Epithelial cell of esophagus (primary cell): ENCODE measurements at regions not wholly inside any gene's neighbourhood (a gene's known extent, or its start where the extent isn't known, plus 50 kb on each side); places are given as distances from the start of the nearest gene placed in this dataset.
"Not testable (repeated sequence)": the region's sequence is repeated elsewhere in the genome, so short reads cannot be mapped to it uniquely, and the experiment has no call there.

Source experiments
- DNase-seq: peaks from one replicate; pipeline ENCODE4 v3.0.0; 2010; ENCODE audit warnings: low read depth
- H3K4me3 ChIP-seq: 2 replicates; pipeline ENCODE4 v1.5.1; 2011; ENCODE audit warnings: mild to moderate bottlenecking, low read length, control low read depth
- TF ChIP-seq, protein P1 (sequence below): IDR thresholded peaks from 2 replicates; pipeline ENCODE4 v1.5.1; 2011; ENCODE audit warnings: low read depth, mild to moderate bottlenecking, low read length, control low read depth, inconsistent platforms; ENCODE audit not compliant: insufficient read depth; ENCODE audit errors: missing control alignments

DNA sequence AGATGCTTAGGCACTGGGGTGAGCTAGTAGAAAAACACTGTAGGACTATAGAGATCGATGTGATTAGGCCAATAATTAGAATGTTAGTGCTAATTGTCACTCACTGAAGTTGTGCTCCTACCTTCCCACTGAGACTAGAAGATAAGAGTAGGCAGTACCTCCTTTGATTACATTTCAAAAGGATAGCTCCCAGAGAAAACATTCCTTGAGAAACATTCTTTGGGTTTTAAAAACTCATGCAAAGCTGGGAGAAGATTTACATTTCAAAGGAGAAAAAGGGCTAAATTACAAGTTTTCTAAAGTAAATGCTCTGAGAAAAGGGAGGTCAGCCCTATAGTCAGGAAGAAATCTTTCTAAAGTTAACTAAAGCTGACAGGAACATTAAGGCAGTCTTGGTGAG, 860.3 kb upstream of the NDST4 start:
- no peak overlapping the region for H3K4me3 ChIP-seq
- no peak for DNase-seq
- TF ChIP-seq, protein P1, sequence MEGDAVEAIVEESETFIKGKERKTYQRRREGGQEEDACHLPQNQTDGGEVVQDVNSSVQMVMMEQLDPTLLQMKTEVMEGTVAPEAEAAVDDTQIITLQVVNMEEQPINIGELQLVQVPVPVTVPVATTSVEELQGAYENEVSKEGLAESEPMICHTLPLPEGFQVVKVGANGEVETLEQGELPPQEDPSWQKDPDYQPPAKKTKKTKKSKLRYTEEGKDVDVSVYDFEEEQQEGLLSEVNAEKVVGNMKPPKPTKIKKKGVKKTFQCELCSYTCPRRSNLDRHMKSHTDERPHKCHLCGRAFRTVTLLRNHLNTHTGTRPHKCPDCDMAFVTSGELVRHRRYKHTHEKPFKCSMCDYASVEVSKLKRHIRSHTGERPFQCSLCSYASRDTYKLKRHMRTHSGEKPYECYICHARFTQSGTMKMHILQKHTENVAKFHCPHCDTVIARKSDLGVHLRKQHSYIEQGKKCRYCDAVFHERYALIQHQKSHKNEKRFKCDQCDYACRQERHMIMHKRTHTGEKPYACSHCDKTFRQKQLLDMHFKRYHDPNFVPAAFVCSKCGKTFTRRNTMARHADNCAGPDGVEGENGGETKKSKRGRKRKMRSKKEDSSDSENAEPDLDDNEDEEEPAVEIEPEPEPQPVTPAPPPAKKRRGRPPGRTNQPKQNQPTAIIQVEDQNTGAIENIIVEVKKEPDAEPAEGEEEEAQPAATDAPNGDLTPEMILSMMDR, result no peak

DNA sequence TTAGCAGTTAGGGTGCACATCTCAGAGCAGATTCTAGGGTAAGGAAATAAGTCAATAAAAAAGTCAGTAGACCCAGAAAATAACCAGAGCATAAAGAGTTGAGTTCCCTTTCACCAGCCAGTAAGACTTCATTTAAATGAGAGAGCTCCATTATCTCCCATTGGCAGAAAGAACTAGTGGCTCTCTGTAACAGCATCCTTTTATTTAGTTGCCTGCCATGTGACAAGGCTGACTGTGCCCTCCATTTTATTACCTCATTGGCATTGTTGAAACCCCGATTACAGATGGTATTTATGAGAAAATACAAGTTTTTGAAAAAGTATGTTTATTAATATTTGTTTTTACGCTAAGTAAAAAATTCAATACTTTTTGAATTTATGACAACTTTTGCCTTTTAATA, 859.5 kb upstream of the NDST4 start:
- H3K4me3 ChIP-seq, result no peak overlapping the region
- DNase-seq, result no peak
- TF ChIP-seq, protein P1, result no peak

DNA sequence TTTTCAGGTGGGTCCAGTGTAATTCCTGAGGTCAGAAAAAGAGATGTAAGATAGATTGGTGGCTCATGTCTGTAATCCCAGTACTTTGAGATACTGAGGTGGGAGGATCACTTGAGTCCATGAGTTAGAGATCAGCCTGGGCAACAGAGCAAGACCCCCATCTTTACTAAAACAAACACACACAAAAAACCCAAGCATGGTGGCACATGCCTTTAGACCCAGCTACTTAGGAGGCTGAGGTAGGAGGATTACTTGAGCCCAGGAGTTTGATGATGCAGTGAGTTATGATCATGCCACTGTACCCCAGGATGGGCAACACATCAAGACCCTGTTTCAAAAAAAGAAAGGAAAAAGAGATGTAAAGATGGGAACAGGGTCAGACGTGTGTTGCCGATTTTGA, 857.4 kb upstream of the NDST4 start:
- no peak overlapping the region for H3K4me3 ChIP-seq
- TF ChIP-seq, protein P1, result no peak
- no peak for DNase-seq

DNA sequence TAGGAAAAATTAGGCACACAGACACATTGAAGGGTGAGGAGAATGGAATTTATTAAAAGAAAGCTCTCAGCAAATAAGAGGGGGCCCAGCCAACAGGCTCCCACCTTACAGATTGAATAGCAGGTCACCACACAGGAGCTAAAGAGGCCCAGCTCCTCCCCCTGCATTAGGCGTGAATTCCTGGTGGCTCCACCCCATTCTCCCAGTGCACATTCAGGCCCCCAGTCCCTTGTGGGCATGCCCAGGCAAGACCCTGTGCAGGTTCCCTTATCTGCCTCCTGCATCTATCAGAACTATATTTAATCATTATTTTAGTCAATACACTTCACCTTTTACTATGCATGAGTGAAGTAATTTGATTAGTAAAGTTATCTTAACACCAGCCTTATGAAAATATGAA, 856.3 kb upstream of the NDST4 start:
- H3K4me3 ChIP-seq, result no peak overlapping the region
- TF ChIP-seq, protein P1, result no peak
- peak; percentile 53 for DNase-seq

DNA sequence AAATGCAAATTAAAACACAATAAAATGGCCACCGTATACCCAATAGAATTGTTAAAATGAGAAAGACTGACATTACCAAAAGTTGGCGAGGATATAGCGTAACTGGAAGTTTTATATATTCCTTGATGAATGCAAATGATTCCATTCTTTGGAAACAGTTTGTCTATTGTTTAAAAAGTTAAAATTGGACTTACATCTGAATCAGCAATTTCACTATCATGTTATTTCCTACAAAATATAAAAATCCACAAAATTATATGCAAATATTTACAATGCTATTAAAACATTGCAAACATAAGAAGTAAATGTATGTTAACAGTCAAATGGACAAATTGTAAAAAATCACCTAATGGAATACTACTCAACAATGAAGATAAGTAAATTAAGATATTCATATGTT, 852.2 kb upstream of the NDST4 start:
- no peak for DNase-seq
- TF ChIP-seq, protein P1, result no peak
- H3K4me3 ChIP-seq, result no peak overlapping the region

DNA sequence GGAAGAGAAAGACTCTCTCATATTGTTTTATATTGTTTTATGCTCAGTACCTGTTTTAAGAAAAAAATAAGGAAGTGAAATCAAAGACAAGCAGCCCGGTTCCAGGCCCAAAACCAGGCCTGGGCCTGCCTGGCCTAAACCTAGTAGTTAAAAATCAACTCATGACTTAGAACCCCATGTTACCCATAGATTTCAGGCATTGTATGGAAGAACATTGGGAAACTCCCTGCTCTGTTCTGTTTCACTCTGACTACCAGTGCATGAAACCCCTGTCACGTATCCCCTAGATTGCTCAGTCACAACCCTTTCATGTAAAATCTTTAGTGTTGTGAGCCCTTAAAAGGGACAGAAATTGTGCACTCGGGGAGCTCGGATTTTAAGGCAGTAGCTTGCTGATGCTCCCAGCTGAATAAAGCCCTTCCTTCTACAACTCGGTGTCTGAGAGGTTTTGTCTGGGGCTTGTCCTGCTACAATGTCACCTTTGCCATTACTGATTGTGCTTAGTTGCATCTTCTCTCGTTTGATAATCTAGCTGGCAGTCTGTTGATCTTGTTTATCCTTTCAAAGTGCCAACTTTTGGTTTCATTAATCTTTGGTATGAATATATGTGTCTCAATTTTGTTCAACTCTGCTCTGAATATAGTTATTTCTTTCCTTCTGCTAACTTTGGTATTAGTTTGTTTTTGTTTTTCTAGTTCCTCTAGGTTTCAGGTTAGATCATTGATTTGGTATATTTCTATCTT, 842.8 kb upstream of the NDST4 start:
- not testable (repeated sequence) for DNase-seq, H3K4me3 ChIP-seq

DNA sequence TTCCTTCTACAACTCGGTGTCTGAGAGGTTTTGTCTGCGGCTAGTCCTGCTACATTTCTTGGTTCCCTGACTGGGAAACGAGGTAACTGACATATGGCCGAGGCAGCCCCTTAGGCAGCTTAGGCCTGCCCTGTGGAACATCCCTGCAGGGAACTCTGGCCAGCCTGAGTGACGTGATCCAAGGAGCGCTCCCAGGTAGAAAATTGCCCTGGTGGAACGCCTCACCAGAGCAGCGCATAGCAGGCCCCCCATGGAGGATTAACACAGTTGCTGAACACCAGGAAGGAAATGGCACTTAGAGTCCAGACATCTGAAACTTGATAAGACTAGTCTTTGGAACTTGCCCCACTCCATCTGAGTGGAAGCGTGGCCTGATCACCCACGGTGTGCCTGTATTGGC, 837.4 kb upstream of the NDST4 start:
- H3K4me3 ChIP-seq, result no peak overlapping the region
- TF ChIP-seq, protein P1, result no peak
- no peak for DNase-seq

DNA sequence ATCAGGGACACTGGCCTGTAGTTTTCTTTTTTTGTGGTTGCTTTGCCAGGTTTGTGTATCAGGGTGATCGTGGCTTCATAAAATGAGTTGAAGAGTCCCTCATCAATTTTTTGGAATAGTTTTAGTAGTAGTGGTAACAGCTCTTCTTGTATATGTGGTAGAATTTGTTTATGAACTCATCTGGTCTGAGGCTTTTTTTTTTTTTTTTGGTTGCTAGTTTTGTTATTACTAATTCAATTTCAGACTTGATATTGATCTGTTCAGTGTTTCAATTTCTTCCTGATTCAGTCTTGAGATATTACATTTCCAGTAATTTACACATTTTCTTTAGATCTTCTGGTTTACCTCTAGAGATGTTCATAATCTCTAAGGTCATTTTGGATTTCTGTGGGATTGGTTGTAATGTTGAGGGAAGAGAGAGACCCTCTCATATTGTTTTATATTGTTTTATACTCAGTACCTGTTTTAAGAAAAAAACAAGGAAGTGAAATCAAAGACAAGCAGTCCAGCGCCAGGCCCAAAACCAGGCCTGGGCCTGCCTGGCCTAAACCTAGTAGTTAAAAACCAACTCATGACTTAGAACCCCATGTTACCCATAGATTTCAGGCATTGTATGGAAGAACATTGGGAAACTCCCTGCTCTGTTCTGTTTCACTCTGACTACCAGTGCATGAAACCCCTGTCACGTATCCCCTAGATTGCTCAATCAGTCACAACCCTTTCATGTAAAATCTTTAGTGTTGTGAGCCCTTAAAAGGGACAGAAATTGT, 836.7 kb upstream of the NDST4 start:
- not testable (repeated sequence) for H3K4me3 ChIP-seq, DNase-seq
